ENCODE measurements at regions not wholly inside any gene's neighbourhood (a gene's known extent, or its start where the extent isn't known, plus 50 kb on each side); places are given as distances from the start of the nearest gene placed in this dataset.

- POLR2A ChIA-PET (ENCODE audit: unreplicated experiment) = no interaction called here
Measured at GRCh38 chr6:128767150-128767549, 115.8 kb upstream of the LAMA2 start.

More at GRCh38 chr6:128767150-128767549, 115.8 kb upstream of the LAMA2 start:
- no TSS peak for BruUV-seq (replicated peaks)
- Histone ChIP-seq H3K27ac (ENCODE audit: insufficient read depth, low read length) (no peak overlapping the region), H2AFZ (replicated peaks; ENCODE audit: low read length, poor library complexity) (no peak overlapping the region), H2BK20ac (ENCODE audit: low read depth, low read length) (no peak overlapping the region), H3K9me1 (ENCODE audit: insufficient read depth, low read length) (no peaks in the 10 kb centered on the region), H3K18ac (ENCODE audit: low read depth, low read length) (no peak overlapping the region), H3K79me1 (ENCODE audit: low read depth in 1 of 2, low read length in 2 of 2) (no peaks in the 10 kb centered on the region), H4K91ac (ENCODE audit: insufficient read depth, low read depth, low read length) (no peak overlapping the region), H3K56ac (ENCODE audit: extremely low read depth, insufficient read depth, low read length) (no peak overlapping the region), H3K27me3 (ENCODE audit: control insufficient read depth, insufficient read depth, low read length) (peaks cover 1% of the 10 kb centered on the region; the same call in 1 of the 2 replicates), H4K5ac (ENCODE audit: low read depth, low read length) (no peak overlapping the region), H2BK15ac (ENCODE audit: low read depth, low read length) (no peak overlapping the region), H3K4me3 (ENCODE audit: insufficient read depth, low read depth, low read length) (no peak overlapping the region), H3K4me1 (ENCODE audit: control insufficient read depth, insufficient read depth, low read length) (no peaks in the 10 kb centered on the region), H2BK120ac (ENCODE audit: low read depth, low read length) (no peak overlapping the region), H3K36me3 (ENCODE audit: control insufficient read depth, insufficient read depth, low read length) (no peaks in the 10 kb centered on the region), H4K20me1 (ENCODE audit: insufficient read depth, low read length) (no peaks in the 10 kb centered on the region), H2AK5ac (ENCODE audit: low read depth, low read length) (no peak overlapping the region), H2AK9ac (replicated peaks; ENCODE audit: low read depth, low read length, poor library complexity) (no peak overlapping the region), H2BK5ac (ENCODE audit: low read depth, low read length, poor library complexity, severe bottlenecking) (no peak overlapping the region), H3K4me2 (ENCODE audit: low read depth, low read length) (no peak overlapping the region), H3K14ac (replicated peaks; ENCODE audit: low read depth, low read length) (no peak overlapping the region), H3K4ac (ENCODE audit: low read depth, low read length) (no peak overlapping the region), H3K23ac (ENCODE audit: low read depth, low read length) (no peak overlapping the region), H3K9ac (ENCODE audit: low read depth, low read length) (no peak overlapping the region), H3K9me3 (ENCODE audit: control insufficient read depth, insufficient read depth, low read length) (no peaks in the 10 kb centered on the region), H4K8ac (ENCODE audit: low read depth in 2 of 2, low read length in 2 of 2) (no peak overlapping the region)
- dilution Hi-C loops (cut with HindIII; ENCODE audit: low sequenced_read_pairs, unreplicated experiment) = no loop called here
- no CpG with 5 or more reads among the region's 1 CpG for WGBS, 2 experiments (ENCODE audit: extremely low coverage in 2 of 2, insufficient read length in 1 of 2)
- no peak for TF ChIP-seq MXI1 (IDR thresholded peaks at IDR 0.05; ENCODE audit: borderline replicate concordance, low read depth, low read length)
- TF ChIP-seq RAD21 (IDR thresholded peaks at IDR 0.05; ENCODE audit: low read length) = no peak
- TF ChIP-seq BHLHE40 (IDR thresholded peaks at IDR 0.05; ENCODE audit: low read depth, low read length) = no peak
- TF ChIP-seq SMC3 (IDR thresholded peaks at IDR 0.05; ENCODE audit: low read depth, low read length) = no peak
- TF ChIP-seq CTCF (conservative IDR thresholded peaks at IDR 0.05; ENCODE audit: low read depth, low read length) = no peak
- TF ChIP-seq RCOR1 (IDR thresholded peaks at IDR 0.05; ENCODE audit: insufficient replicate concordance, low read length) = no peak
- no peak for TF ChIP-seq ELK1 (IDR thresholded peaks at IDR 0.05; ENCODE audit: borderline replicate concordance, low read depth, low read length)
- no peak for TF ChIP-seq CEBPB (IDR thresholded peaks at IDR 0.05; ENCODE audit: low read depth, low read length)
- TF ChIP-seq NFE2L2 (IDR thresholded peaks at IDR 0.05; ENCODE audit: low read depth, low read length) = no peak
- no peak for TF ChIP-seq CHD1 (IDR thresholded peaks at IDR 0.05; ENCODE audit: low read depth, low read length)
- TF ChIP-seq FOS (IDR thresholded peaks at IDR 0.05; ENCODE audit: low read depth, low read length) = no peak
- TF ChIP-seq POLR2A (IDR thresholded peaks at IDR 0.05; ENCODE audit: low read depth, low read length) = no peak
- no peak for TF ChIP-seq RFX5 (IDR thresholded peaks at IDR 0.05; ENCODE audit: low read depth, low read length)
- TF ChIP-seq MAZ (IDR thresholded peaks at IDR 0.05; ENCODE audit: borderline replicate concordance, low read depth, low read length) = no peak
- TF ChIP-seq, protein P1, sequence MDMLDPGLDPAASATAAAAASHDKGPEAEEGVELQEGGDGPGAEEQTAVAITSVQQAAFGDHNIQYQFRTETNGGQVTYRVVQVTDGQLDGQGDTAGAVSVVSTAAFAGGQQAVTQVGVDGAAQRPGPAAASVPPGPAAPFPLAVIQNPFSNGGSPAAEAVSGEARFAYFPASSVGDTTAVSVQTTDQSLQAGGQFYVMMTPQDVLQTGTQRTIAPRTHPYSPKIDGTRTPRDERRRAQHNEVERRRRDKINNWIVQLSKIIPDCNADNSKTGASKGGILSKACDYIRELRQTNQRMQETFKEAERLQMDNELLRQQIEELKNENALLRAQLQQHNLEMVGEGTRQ (IDR thresholded peaks at IDR 0.05; ENCODE audit: low read depth, low read length) = no peak
- TF ChIP-seq MAFK (IDR thresholded peaks at IDR 0.05; ENCODE audit: low read depth, low read length) = no peak
- CTCF ChIA-PET = no interaction called here
- ATAC-seq (ENCODE audit: low read depth) (no peak), DNase-seq (no peak)
- intact Hi-C loops (cut with micrococcal nuclease) = no loop called here
- in situ Hi-C loops (cut with MboI; ENCODE audit: low sequenced_read_pairs) = no loop called here
